Breast epithelium (tissue), 4 donors: ENCODE measurements at regions not wholly inside any gene's neighbourhood (a gene's known extent, or its start where the extent isn't known, plus 50 kb on each side); places are given as distances from the start of the nearest gene placed in this dataset.

ENCODE experiments used
- DNase-seq, 2 donors: peaks; one replicate each; pipeline ENCODE4 v3.0.0-alpha.2; 2019; ENCODE audit warnings: low spot score in 2 of 2
- H3K27ac ChIP-seq, 2 donors: fragments of 200-600 bp; sonication (generic) in 1 of 2; one replicate each; pipeline ENCODE4 v1.5.1; 2016 to 2019; ENCODE audit warnings: mild to moderate bottlenecking in 1 of 2
- H3K27me3 ChIP-seq, 2 donors: fragments of 200-600 bp; sonication (generic) in 1 of 2; one replicate each; pipeline versions ENCODE4 v1.5.1 to v1.6.0; 2017 to 2019; ENCODE audit warnings: control low read depth in 1 of 2, mild to moderate bottlenecking in 1 of 2
- H3K36me3 ChIP-seq: fragments of 200-600 bp; one replicate; pipeline ENCODE4 v1.5.1; 2019
- H3K4me1 ChIP-seq, 2 donors: fragments of 200-600 bp; sonication (generic); one replicate each; pipeline ENCODE4 v1.5.1; 2016 to 2019; ENCODE audit warnings: control low read depth in 1 of 2
- H3K4me3 ChIP-seq, 3 donors: fragments of 200-600 bp; sonication (generic); 1 replicate in 2 of 3; 2 replicates in 1 of 3; pipeline ENCODE4 v1.5.1; 2016 to 2019; ENCODE audit warnings: mild to moderate bottlenecking in 3 of 3, moderate library complexity in 2 of 3
- H3K9me3 ChIP-seq, 2 donors: fragments of 200-600 bp; sonication (generic) in 1 of 2; one replicate each; pipeline ENCODE4 v1.5.1; 2016 to 2019; ENCODE audit warnings: control low read depth in 1 of 2
- POLR2A ChIP-seq: fragments of 450-650 bp; IDR thresholded peaks from one replicate; pipeline ENCODE4 v1.6.1; 2016; ENCODE audit warnings: antibody characterized with exemption, mild to moderate bottlenecking, moderate library complexity
- POLR2AphosphoS5 ChIP-seq, 3 donors: sonication (generic); formaldehyde crosslinking; IDR thresholded peaks; one replicate each; pipeline ENCODE4 v1.6.1; 2017; ENCODE audit warnings: antibody characterized with exemption in 3 of 3
- intact Hi-C: fragments of 100-400 bp; cut with DNase I; formaldehyde crosslinking; loops from one replicate; pipeline ENCODE4 v1.15.1; 2023; ENCODE audit warnings: low total_unique reads
- TF ChIP-seq, protein P1 (sequence below), 3 donors: fragments of 450-650 bp; IDR thresholded peaks; one replicate each; pipeline ENCODE4 v1.5.1; 2016 to 2017; ENCODE audit warnings: antibody characterized with exemption in 3 of 3, mild to moderate bottlenecking in 3 of 3, moderate library complexity in 3 of 3

DNA sequence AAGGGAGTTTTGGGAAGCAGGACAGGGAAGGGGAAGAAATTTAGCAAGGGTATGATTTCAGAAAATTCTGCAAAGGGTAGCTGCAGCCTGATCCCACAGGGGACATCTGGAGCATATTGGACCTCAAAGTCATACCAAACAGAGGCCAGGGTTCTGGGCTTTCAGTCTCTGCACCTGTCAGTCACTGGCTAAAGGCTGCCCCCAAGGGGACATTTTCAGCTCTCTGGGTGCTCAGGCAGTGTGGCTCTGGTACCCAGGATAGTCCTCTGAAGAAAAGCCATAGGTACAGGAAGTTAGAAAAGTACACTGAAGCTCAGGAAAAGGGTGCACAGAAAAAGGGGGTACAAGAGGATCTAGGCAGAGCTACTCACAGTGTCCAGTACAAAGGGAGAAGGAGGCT is 149.2 kb downstream of the INSIG2 start:
- intact Hi-C loops, result loop anchor here (5.0 kb wide), 1 partner anchor 1305 kb away; the partner anchor contains the start of gene CFAP221
- Histone ChIP-seq H3K27ac (no peak overlapping the region), H3K27me3 (peaks cover 0 to 14% of the 10 kb centered on the region in 2 donors), H3K36me3 (no peaks in the 10 kb centered on the region), H3K4me1 (no peaks in the 10 kb centered on the region), H3K4me3 (no peak overlapping the region), H3K9me3 (no peaks in the 10 kb centered on the region)
- no peak for DNase-seq
- TF ChIP-seq POLR2A (no peak), POLR2AphosphoS5 (IDR thresholded peaks at IDR 0.05) (no peak)
- TF ChIP-seq, protein P1, sequence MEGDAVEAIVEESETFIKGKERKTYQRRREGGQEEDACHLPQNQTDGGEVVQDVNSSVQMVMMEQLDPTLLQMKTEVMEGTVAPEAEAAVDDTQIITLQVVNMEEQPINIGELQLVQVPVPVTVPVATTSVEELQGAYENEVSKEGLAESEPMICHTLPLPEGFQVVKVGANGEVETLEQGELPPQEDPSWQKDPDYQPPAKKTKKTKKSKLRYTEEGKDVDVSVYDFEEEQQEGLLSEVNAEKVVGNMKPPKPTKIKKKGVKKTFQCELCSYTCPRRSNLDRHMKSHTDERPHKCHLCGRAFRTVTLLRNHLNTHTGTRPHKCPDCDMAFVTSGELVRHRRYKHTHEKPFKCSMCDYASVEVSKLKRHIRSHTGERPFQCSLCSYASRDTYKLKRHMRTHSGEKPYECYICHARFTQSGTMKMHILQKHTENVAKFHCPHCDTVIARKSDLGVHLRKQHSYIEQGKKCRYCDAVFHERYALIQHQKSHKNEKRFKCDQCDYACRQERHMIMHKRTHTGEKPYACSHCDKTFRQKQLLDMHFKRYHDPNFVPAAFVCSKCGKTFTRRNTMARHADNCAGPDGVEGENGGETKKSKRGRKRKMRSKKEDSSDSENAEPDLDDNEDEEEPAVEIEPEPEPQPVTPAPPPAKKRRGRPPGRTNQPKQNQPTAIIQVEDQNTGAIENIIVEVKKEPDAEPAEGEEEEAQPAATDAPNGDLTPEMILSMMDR (IDR thresholded peaks at IDR 0.05), result no peak

DNA sequence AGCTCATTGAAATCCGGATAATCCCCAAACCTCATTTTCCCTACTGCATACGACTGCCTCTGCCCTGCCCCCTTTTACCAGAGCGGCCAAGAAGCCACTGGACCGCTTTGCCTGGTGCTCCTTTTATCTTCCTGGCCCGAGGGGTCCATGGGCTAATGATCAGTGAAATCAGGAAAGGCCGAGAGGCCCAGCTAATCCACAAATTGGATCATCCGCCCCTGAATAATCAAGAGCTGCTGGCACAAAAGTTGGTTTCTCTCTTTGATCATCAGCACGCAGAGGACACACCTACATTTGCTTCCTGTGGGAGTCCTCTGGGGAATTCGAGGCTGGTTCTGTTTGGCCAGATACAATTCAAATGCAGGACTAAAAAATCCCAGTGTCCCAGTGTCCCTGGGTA is 144.5 kb downstream of the INSIG2 start:
- Histone ChIP-seq H3K36me3 (no peaks in the 10 kb centered on the region), H3K4me3 (no peak overlapping the region), H3K27me3 (peaks cover 0 to 17% of the 10 kb centered on the region in 2 donors), H3K4me1 (no peaks in the 10 kb centered on the region), H3K9me3 (no peaks in the 10 kb centered on the region), H3K27ac (no peak overlapping the region)
- intact Hi-C loops, result no loop called here
- TF ChIP-seq POLR2A, result no peak
- TF ChIP-seq, protein P1 (IDR thresholded peaks at IDR 0.05), result no peak
- TF ChIP-seq POLR2AphosphoS5 (IDR thresholded peaks at IDR 0.05), result no peak
- DNase-seq, result no peak

DNA sequence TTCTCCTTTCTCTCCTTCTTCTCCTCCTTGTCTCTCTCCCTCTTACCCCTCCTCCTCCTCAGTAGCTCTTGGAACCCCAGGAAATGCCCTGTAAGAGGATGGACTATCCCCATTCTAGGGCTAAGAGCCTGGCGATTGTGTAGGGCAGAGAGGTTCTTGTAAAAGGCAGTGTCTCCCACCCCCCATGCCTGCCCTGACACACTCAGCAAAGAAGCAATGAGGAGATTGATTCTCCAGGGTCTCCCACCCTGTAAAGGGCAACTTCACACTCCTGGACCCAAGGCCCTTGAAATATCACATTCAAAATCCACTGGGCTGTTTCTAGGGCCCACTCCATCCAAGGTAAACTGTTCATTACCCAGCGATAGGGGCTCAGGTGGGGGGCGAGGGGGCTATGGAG is 144.1 kb downstream of the INSIG2 start:
- Histone ChIP-seq H3K4me3 (no peak overlapping the region), H3K9me3 (no peaks in the 10 kb centered on the region), H3K4me1 (no peaks in the 10 kb centered on the region), H3K27me3 (peaks cover 0 to 17% of the 10 kb centered on the region in 2 donors), H3K27ac (no peak overlapping the region), H3K36me3 (no peaks in the 10 kb centered on the region)
- TF ChIP-seq, protein P1 (IDR thresholded peaks at IDR 0.05), result no peak
- TF ChIP-seq POLR2A (no peak), POLR2AphosphoS5 (IDR thresholded peaks at IDR 0.05) (no peak)
- no peak for DNase-seq
- intact Hi-C loops, result no loop called here

DNA sequence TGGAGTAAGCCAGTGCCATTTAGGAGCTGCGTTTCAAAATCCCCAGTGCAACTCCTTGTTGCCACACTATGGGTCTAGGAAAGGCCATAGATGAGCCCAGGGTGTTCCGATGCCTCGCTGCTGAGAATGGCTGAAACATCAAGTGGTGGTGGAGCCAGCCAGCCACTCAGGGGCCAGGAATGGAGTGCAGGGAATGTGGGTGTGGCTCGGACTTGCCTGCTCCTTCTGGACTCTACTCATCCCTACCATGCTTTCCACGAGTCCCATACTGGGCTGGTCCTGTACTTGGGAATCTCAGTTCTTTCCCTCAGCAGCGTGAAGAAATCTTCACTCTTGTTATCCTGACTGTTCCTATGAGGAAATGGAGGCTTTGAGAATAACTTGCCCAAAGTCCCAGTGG is 143.5 kb downstream of the INSIG2 start:
- Histone ChIP-seq H3K27me3 (peaks cover 0 to 11% of the 10 kb centered on the region in 2 donors), H3K4me1 (no peaks in the 10 kb centered on the region), H3K9me3 (no peaks in the 10 kb centered on the region), H3K4me3 (no peak overlapping the region), H3K36me3 (no peaks in the 10 kb centered on the region), H3K27ac (no peak overlapping the region)
- intact Hi-C loops, result no loop called here
- no peak for DNase-seq
- TF ChIP-seq, protein P1 (IDR thresholded peaks at IDR 0.05), result no peak
- TF ChIP-seq POLR2A (no peak), POLR2AphosphoS5 (IDR thresholded peaks at IDR 0.05) (no peak)

DNA sequence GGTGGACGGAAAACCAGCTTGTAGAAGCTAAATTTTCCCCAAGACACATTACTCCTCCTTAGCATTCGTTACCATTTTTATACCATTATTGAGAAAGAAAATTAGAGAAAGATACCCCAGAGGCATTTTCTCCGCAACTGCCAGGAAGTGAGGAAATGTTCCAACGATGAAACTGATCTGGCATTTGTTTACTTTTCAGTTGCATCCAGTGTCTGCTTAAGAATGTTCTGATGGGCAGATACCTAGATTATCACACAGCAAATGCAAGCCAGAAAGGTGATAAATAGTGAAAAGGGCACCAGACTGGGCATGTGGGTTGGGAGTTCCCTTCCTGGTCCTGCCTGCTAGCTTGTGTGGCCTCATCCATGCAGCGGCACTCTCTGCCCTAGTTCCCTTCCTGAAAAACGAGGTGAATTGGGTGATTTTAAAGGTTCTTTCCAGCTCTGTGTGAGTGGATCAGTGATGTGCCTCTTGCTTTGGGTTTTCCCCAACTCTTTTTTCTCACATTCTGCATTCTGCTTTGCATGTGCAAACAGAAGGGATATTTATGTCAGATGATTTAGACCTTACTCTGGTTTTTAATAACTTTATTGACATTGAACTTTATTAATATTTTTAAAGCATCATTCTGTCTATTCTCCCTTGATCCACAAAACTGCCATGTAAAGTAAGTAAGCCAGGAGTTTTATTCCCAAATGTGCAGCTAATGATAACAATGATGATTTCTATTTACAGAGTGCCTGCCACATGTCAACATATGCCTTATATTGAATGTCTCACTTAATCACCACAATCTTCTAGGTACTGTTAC is 139.6 kb downstream of the INSIG2 start:
- TF ChIP-seq, protein P1 (IDR thresholded peaks at IDR 0.05), result no peak
- TF ChIP-seq POLR2AphosphoS5 (IDR thresholded peaks at IDR 0.05) (no peak), POLR2A (no peak)
- DNase-seq, result no peak
- intact Hi-C loops, result loop anchor here (10.0 kb wide), 1 partner anchor 637 kb away; no protein-coding TSS in a partner anchor
- Histone ChIP-seq H3K4me3 (no peak overlapping the region), H3K27ac (no peak overlapping the region), H3K9me3 (no peaks in the 10 kb centered on the region), H3K36me3 (no peaks in the 10 kb centered on the region), H3K27me3 (peaks cover 4 to 43% of the 10 kb centered on the region in 2 donors), H3K4me1 (no peaks in the 10 kb centered on the region)
